WERI-Rb-1 (cell line): ENCODE measurements at regions not wholly inside any gene's neighbourhood (a gene's known extent, or its start where the extent isn't known, plus 50 kb on each side); places are given as distances from the start of the nearest gene placed in this dataset.
"Not testable (repeated sequence)": the region's sequence is repeated elsewhere in the genome, so short reads cannot be mapped to it uniquely, and the experiment has no call there.

Source experiments
- DNase-seq: peaks from one replicate; pipeline ENCODE4 v3.0.0-alpha.2; 2020
- H3K27ac ChIP-seq: fragments of 250-450 bp; sonication (Bioruptor Pico); 2 replicates; pipeline ENCODE4 v1.5.1; 2020; ENCODE audit warnings: mild to moderate bottlenecking, moderate library complexity
- H3K27me3 ChIP-seq: fragments of 250-450 bp; sonication (Bioruptor Pico); 2 replicates; pipeline ENCODE4 v1.5.1; 2021; ENCODE audit warnings: mild to moderate bottlenecking, low read depth, moderate library complexity; ENCODE audit not compliant: insufficient read depth, severe bottlenecking
- H3K36me3 ChIP-seq: fragments of 250-450 bp; sonication (Bioruptor Pico); 2 replicates; pipeline ENCODE4 v1.5.1; 2020; ENCODE audit warnings: mild to moderate bottlenecking, moderate library complexity
- H3K4me3 ChIP-seq: 2 replicates; pipeline ENCODE4 v1.5.1; 2011; ENCODE audit warnings: low read depth, mild to moderate bottlenecking, control low read depth, low read length
- H3K9me3 ChIP-seq: fragments of 250-450 bp; sonication (Bioruptor Pico); 2 replicates; pipeline ENCODE4 v1.5.1; 2021; ENCODE audit warnings: mild to moderate bottlenecking, moderate library complexity; ENCODE audit not compliant: severe bottlenecking
- TF ChIP-seq, protein P1 (sequence below): IDR thresholded peaks from 2 replicates; pipeline ENCODE4 v1.5.1; 2011; ENCODE audit warnings: low read depth, mild to moderate bottlenecking, control low read depth, inconsistent platforms, low read length

GRCh38 chr5:163352531-163352930 lies 84.9 kb upstream of the CCNG1 start:
- Histone ChIP-seq H3K4me3 (no peak overlapping the region), H3K36me3 (no peaks in the 10 kb centered on the region), H3K27me3 (peaks cover 68% of the 10 kb centered on the region), H3K9me3 (no peaks in the 10 kb centered on the region), H3K27ac (no peak overlapping the region)
- TF ChIP-seq, protein P1, sequence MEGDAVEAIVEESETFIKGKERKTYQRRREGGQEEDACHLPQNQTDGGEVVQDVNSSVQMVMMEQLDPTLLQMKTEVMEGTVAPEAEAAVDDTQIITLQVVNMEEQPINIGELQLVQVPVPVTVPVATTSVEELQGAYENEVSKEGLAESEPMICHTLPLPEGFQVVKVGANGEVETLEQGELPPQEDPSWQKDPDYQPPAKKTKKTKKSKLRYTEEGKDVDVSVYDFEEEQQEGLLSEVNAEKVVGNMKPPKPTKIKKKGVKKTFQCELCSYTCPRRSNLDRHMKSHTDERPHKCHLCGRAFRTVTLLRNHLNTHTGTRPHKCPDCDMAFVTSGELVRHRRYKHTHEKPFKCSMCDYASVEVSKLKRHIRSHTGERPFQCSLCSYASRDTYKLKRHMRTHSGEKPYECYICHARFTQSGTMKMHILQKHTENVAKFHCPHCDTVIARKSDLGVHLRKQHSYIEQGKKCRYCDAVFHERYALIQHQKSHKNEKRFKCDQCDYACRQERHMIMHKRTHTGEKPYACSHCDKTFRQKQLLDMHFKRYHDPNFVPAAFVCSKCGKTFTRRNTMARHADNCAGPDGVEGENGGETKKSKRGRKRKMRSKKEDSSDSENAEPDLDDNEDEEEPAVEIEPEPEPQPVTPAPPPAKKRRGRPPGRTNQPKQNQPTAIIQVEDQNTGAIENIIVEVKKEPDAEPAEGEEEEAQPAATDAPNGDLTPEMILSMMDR: no peak
- DNase-seq: no peak

DNA sequence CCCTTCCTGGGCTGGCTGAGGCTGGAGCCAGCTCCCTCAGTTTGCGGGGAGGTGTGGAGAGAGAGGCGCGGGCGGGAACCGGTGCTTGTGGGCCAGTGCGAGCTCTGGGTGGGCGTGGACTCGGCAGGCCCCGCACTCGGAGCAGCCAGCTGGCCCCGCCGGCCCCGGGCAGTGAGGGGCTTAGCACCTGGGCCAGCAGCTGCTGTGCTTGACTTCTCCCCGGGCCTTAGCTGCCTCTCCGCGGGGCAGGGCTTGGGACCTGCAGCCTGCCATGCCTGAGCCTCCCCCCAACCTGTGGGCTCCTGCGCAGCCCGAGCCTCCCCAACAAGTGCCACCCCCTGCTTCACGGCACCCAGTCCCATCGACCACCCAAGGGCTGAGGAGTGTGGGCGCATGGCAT lies 81.6 kb upstream of the CCNG1 start:
- not testable (repeated sequence) for H3K27ac ChIP-seq, H3K9me3 ChIP-seq

GRCh38 chr5:163357636-163358035 lies 79.8 kb upstream of the CCNG1 start:
- Histone ChIP-seq H3K4me3 (no peak overlapping the region), H3K36me3 (no peaks in the 10 kb centered on the region), H3K27ac (no peak overlapping the region), H3K27me3 (peaks cover 81% of the 10 kb centered on the region), H3K9me3 (no peaks in the 10 kb centered on the region)
- DNase-seq: no peak
- TF ChIP-seq, protein P1: no peak

More for the DNA sequence above, 81.6 kb upstream of the CCNG1 start:
- H3K4me3 ChIP-seq, H3K36me3 ChIP-seq, DNase-seq: not testable (repeated sequence)
- peaks cover 93% of the 10 kb centered on the region for H3K27me3 ChIP-seq

- H3K9me3 ChIP-seq: no peaks in the 10 kb centered on the region
- no peak overlapping the region for H3K4me3 ChIP-seq
- TF ChIP-seq, protein P1: no peak
- DNase-seq: no peak
- H3K27me3 ChIP-seq: peaks cover 72% of the 10 kb centered on the region
- H3K36me3 ChIP-seq: no peaks in the 10 kb centered on the region
- H3K27ac ChIP-seq: no peak overlapping the region
Measured at GRCh38 chr5:163360656-163361055, 76.7 kb upstream of the CCNG1 start.

GRCh38 chr5:163361450-163361849 lies 75.9 kb upstream of the CCNG1 start:
- Histone ChIP-seq H3K27ac (no peak overlapping the region), H3K9me3 (no peaks in the 10 kb centered on the region), H3K36me3 (no peaks in the 10 kb centered on the region), H3K27me3 (peaks cover 71% of the 10 kb centered on the region), H3K4me3 (no peak overlapping the region)
- DNase-seq: no peak
- TF ChIP-seq, protein P1: no peak

GRCh38 chr5:163362840-163363371 lies 74.5 kb upstream of the CCNG1 start:
- no peak overlapping the region for H3K27ac ChIP-seq
- H3K27me3 ChIP-seq: peaks cover 59% of the 10 kb centered on the region
- no peaks in the 10 kb centered on the region for H3K36me3 ChIP-seq
- no peak for DNase-seq
- no peaks in the 10 kb centered on the region for H3K9me3 ChIP-seq
- TF ChIP-seq, protein P1: no peak
- no peak overlapping the region for H3K4me3 ChIP-seq
